OCI-LY7 (cell line): ENCODE measurements at regions not wholly inside any gene's neighbourhood (a gene's known extent, or its start where the extent isn't known, plus 50 kb on each side); places are given as distances from the start of the nearest gene placed in this dataset.

Source experiments
- CTCF ChIP-seq: fragments of 200-600 bp; sonication (generic); conservative IDR thresholded peaks from 2 replicates; pipeline ENCODE4 v1.5.1; 2014; ENCODE audit warnings: mild to moderate bottlenecking, antibody characterized with exemption, low read length, moderate library complexity, mixed read lengths
- EZH2phosphoT487 ChIP-seq: fragments of 200-600 bp; sonication (generic); IDR thresholded peaks from 2 replicates; pipeline ENCODE4 v1.6.1; 2018; ENCODE audit warnings: low read depth, borderline replicate concordance, mild to moderate bottlenecking, mixed run types, antibody characterized with exemption, low read length, moderate library complexity, mixed read lengths

GRCh38 chr13:90049989-90050671 is 1297.4 kb upstream of the MIR17HG start:
- no peak for TF ChIP-seq CTCF
- TF ChIP-seq EZH2phosphoT487 = no peak
